ENCODE measurements at regions not wholly inside any gene's neighbourhood (a gene's known extent, or its start where the extent isn't known, plus 50 kb on each side); places are given as distances from the start of the nearest gene placed in this dataset.
"Not testable (repeated sequence)": the region's sequence is repeated elsewhere in the genome, so short reads cannot be mapped to it uniquely, and the experiment has no call there.

GRCh38 chr11:3437441-3437840, 58.5 kb upstream of the ZNF195 start:
- DNase-seq, result not testable (repeated sequence)

GRCh38 chr11:3434976-3435375, 56.0 kb upstream of the ZNF195 start:
- no peak for DNase-seq

- not testable (repeated sequence) for DNase-seq
Observed at GRCh38 chr11:3429191-3429590, 50.2 kb upstream of the ZNF195 start.

Measured in SHP77 treated with DMSO at 0.1 percent for 48 hours (cell line).